BJ (cell line): ENCODE measurements at regions not wholly inside any gene's neighbourhood (a gene's known extent, or its start where the extent isn't known, plus 50 kb on each side); places are given as distances from the start of the nearest gene placed in this dataset.
"Not testable (repeated sequence)": the region's sequence is repeated elsewhere in the genome, so short reads cannot be mapped to it uniquely, and the experiment has no call there.

Source experiments
- CTCF ChIA-PET: fragments of 350-600 bp; formaldehyde crosslinking; extraction: SDS; loops from one replicate; lab custom pipeline; 2021; ENCODE audit warnings: antibody characterized with exemption, inconsistent platforms; lab: Yijun Ruan, JAX
- POLR2A ChIA-PET: fragments of 300-600 bp; sonication (Branson Sonifier 250); formaldehyde crosslinking; extraction: SDS; loops from one replicate; lab custom pipeline; 2021; ENCODE audit warnings: antibody characterized with exemption; lab: Charles Lee
- DNase-seq: peaks from one replicate; pipeline ENCODE4 v3.0.0-alpha.2; 2011; ENCODE audit warnings: low read depth
- H3K27me3 ChIP-seq: 2 replicates; pipeline ENCODE4 v1.6.0; 2011; ENCODE audit warnings: low read length; ENCODE audit not compliant: control insufficient read depth, insufficient read depth
- H3K36me3 ChIP-seq: 2 replicates; pipeline ENCODE4 v1.5.1; 2011; ENCODE audit warnings: low read length; ENCODE audit not compliant: control insufficient read depth, insufficient read depth
- H3K4me3 ChIP-seq: 2 replicates; pipeline ENCODE4 v1.5.1; 2011; ENCODE audit warnings: low read depth, mild to moderate bottlenecking, control low read depth, low read length
- TF ChIP-seq, protein P1 (sequence below): IDR thresholded peaks from 2 replicates; pipeline ENCODE4 v1.5.1; 2011; ENCODE audit warnings: low read depth, mild to moderate bottlenecking, control low read depth, inconsistent platforms, low read length, moderate library complexity; ENCODE audit not compliant: insufficient read depth

DNA sequence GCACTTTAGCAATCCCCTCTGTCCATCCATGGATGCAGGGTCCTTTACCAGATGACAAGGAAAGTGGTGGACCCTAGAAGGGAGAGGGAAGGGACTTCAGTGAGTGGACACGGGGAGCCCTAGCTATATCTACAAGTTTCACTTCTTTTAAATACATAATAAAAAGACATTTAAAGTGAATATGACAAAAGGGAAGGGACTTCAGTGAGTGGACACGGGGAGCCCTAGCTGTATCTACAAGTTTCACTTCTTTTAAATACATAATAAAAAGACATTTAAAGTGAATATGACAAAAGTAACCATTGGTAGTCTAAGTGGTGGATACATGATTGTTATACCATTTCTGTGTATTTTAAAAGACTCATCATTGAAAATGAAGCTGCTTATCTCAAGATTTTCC is 81.9 kb upstream of the HES1 start:
- Histone ChIP-seq H3K4me3 (no peak overlapping the region), H3K27me3 (peaks cover 8% of the 10 kb centered on the region), H3K36me3 (no peaks in the 10 kb centered on the region)
- no peak for DNase-seq
- TF ChIP-seq, protein P1, sequence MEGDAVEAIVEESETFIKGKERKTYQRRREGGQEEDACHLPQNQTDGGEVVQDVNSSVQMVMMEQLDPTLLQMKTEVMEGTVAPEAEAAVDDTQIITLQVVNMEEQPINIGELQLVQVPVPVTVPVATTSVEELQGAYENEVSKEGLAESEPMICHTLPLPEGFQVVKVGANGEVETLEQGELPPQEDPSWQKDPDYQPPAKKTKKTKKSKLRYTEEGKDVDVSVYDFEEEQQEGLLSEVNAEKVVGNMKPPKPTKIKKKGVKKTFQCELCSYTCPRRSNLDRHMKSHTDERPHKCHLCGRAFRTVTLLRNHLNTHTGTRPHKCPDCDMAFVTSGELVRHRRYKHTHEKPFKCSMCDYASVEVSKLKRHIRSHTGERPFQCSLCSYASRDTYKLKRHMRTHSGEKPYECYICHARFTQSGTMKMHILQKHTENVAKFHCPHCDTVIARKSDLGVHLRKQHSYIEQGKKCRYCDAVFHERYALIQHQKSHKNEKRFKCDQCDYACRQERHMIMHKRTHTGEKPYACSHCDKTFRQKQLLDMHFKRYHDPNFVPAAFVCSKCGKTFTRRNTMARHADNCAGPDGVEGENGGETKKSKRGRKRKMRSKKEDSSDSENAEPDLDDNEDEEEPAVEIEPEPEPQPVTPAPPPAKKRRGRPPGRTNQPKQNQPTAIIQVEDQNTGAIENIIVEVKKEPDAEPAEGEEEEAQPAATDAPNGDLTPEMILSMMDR, result no peak
- ChIA-PET POLR2A (no interaction called here), CTCF (no interaction called here)

DNA sequence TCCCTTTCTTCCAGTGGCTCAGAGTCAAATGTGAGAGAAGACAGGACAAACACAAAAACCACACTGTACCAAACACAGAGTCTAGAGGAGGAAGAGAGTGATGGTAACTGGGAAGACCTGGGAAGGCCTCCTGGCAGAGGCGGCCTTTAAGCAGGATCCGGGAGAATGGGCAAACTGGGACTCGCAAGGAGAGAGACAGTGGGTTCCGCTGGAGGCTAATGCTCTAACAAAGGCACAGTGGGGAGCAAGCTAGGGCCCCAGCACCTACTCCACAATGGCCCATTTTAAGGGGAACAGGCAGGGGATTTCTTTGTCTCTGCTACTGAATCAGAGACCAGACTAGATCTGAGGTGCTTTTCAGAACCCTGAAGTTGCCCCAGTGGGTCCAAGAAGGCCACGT is 81.4 kb upstream of the HES1 start:
- ChIA-PET POLR2A (no interaction called here), CTCF (no interaction called here)
- Histone ChIP-seq H3K4me3 (no peak overlapping the region), H3K36me3 (no peaks in the 10 kb centered on the region), H3K27me3 (peaks cover 8% of the 10 kb centered on the region)
- DNase-seq, result no peak
- TF ChIP-seq, protein P1, result no peak

- no peak for DNase-seq
- CTCF ChIA-PET, result no interaction called here
- Histone ChIP-seq H3K36me3 (no peaks in the 10 kb centered on the region), H3K27me3 (peaks cover 8% of the 10 kb centered on the region), H3K4me3 (no peak overlapping the region)
- TF ChIP-seq, protein P1, result no peak
- POLR2A ChIA-PET, result no interaction called here
Measured at GRCh38 chr3:194054961-194055360, 81.0 kb upstream of the HES1 start.

- CTCF ChIA-PET, H3K4me3 ChIP-seq, DNase-seq, H3K27me3 ChIP-seq, POLR2A ChIA-PET, H3K36me3 ChIP-seq: not testable (repeated sequence)
Measured at GRCh38 chr3:194056323-194056722, 79.6 kb upstream of the HES1 start.

- H3K27me3 ChIP-seq, result peaks cover 8% of the 10 kb centered on the region
- TF ChIP-seq, protein P1, result no peak
- H3K36me3 ChIP-seq, result no peaks in the 10 kb centered on the region
- ChIA-PET CTCF (interaction anchor here (0.5 kb wide), 1 partner anchor 35 kb away, joined by 3 read pairs; no protein-coding TSS in a partner anchor), POLR2A (no interaction called here)
- DNase-seq, result no peak
- no peak overlapping the region for H3K4me3 ChIP-seq
Measured at GRCh38 chr3:194056731-194057415, 79.1 kb upstream of the HES1 start.
